Activated T-cell treated with anti-CD3 and anti-CD28 coated beads, Interleukin-2, amount 50 U/mL, for 4 hours (primary cell): ENCODE measurements at regions not wholly inside any gene's neighbourhood (a gene's known extent, or its start where the extent isn't known, plus 50 kb on each side); places are given as distances from the start of the nearest gene placed in this dataset.

Experiments used
- ATAC-seq, 2 donors: fragments of 200-7000 bp; cut with Tn5 transposase; one replicate each; pipeline ENCODE4 v1.10.0; 2021
- DNase-seq: peaks from one replicate; pipeline ENCODE4 v3.0.0-alpha.2; 2020
- H3K27me3 Mint-ChIP-seq: one replicate; pipeline ENCODE4 v1.8.0; 2021; ENCODE audit warnings: low read depth, mixed read lengths
- H3K36me3 Mint-ChIP-seq: one replicate; pipeline ENCODE4 v1.8.0; 2022; ENCODE audit warnings: mixed read lengths; ENCODE audit not compliant: insufficient read depth
- H3K4me1 Mint-ChIP-seq: one replicate; pipeline ENCODE4 v1.8.0; 2021; ENCODE audit warnings: low read depth, mixed read lengths
- H3K4me3 Mint-ChIP-seq: one replicate; pipeline ENCODE4 v1.8.0; 2021; ENCODE audit warnings: mild to moderate bottlenecking, moderate library complexity, mixed read lengths
- H3K9me3 Mint-ChIP-seq: one replicate; pipeline ENCODE4 v1.8.0; 2021; ENCODE audit warnings: mixed read lengths

DNA sequence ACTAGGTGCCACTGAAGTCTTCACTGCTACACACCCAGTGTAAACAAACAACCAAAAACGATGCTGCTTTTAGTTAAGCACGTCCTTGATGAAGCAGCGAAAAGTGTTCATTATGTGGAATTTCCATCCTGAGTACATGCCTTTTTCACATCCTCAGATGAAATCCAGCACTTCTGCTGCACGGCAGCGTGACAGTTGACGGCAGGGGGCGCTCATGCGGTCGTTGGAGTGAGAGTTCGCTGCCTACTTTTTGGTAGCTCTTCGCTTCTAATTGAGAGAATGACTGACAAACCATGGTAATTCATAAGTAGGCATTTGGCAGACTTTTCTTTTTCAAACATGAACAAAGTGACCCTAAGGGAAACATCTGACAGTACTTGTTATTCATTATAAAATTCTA lies 1124.9 kb downstream of the EFNB2 start:
- Mint-ChIP-seq H3K4me1 (no peaks in the 10 kb centered on the region), H3K36me3 (no peaks in the 10 kb centered on the region), H3K27me3 (no peaks in the 10 kb centered on the region), H3K4me3 (no peak overlapping the region), H3K9me3 (no peaks in the 10 kb centered on the region)
- DNase-seq (peak; percentile 7), ATAC-seq (no peak)

DNA sequence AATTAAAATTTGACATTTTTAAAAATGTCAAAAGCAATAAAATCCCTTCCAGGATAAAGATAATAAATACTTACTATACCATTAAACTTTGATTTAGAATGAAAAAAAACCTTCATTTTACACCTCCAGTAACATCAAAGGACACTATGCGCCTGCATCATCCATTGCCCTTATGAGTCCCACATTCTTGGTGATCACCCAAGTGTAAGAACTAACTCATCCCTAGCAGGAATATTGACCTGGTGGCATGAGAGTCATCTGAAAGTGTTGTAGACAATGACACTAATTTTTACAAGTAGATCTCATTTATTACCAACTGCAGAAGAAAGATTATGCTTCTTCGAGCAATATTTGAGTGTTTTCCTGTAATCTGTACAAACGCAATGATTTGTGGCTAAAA lies 1128.9 kb downstream of the EFNB2 start:
- Mint-ChIP-seq H3K36me3 (no peaks in the 10 kb centered on the region), H3K9me3 (no peaks in the 10 kb centered on the region), H3K4me1 (no peaks in the 10 kb centered on the region), H3K4me3 (no peak overlapping the region), H3K27me3 (no peaks in the 10 kb centered on the region)
- ATAC-seq: no peak
- DNase-seq: no peak

DNA sequence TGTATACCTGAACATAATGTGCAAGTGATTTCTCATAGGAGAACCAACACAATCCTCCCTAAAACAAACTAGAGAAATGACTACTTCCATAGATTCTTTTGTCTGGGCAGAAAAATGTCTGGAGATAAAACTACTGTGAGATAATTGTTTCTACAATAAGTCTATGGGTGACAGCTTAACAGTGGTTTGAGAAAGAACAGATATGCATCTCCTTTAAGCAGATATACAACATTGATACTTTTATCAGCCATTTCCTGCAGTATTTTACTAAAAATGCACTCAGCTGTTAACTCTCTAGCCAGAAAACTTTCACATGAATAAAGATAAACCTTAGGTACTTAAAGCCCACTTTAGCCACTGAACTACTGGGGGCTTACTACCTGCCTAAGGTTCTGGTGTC lies 1132.4 kb downstream of the EFNB2 start:
- Mint-ChIP-seq H3K4me3 (no peak overlapping the region), H3K4me1 (no peaks in the 10 kb centered on the region), H3K36me3 (no peaks in the 10 kb centered on the region), H3K9me3 (no peaks in the 10 kb centered on the region), H3K27me3 (no peaks in the 10 kb centered on the region)
- no peak for DNase-seq
- no peak for ATAC-seq

DNA sequence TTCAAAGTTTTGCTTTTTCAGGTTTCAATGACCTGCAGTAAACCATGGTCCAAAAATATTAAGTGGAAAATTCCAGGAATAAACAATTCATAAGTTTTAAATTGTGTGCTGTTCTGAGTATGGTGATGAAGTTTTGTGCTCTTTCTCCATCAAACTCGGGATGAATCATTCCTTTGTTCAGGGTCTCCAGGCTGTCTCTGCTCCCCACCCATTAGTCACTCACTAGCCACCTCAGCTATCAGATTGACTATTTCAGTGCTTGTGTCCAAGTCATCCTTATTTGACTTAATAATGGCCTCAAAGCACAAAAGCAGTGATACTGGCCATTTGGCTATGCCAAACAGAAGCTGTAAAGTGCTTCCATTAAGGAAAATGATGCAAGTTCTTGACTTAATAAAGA lies 1140.4 kb downstream of the EFNB2 start:
- Mint-ChIP-seq H3K4me1 (no peaks in the 10 kb centered on the region), H3K36me3 (no peaks in the 10 kb centered on the region), H3K27me3 (no peaks in the 10 kb centered on the region), H3K9me3 (no peaks in the 10 kb centered on the region), H3K4me3 (no peak overlapping the region)
- ATAC-seq (no peak), DNase-seq (no peak)

DNA sequence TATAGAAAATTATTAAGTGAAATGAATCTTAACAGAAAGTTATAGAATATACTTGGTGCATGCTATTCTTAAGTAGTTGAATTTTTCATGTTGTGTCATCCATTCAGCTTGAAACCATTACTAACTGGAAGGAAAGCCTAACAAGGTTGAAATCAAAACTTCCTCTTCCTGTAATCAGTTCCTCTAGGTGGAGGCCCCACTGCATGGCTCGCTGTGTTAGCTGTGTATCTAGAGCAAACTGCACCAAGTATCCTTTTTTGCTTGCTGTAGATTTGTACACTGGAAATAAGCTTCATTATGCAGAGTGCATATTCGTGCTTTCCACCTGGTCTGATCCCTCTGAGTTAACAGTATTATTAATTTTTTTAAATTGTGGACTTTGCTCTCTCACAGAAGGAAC lies 1146.1 kb downstream of the EFNB2 start:
- Mint-ChIP-seq H3K4me1 (no peaks in the 10 kb centered on the region), H3K27me3 (no peaks in the 10 kb centered on the region), H3K4me3 (no peak overlapping the region), H3K36me3 (no peaks in the 10 kb centered on the region), H3K9me3 (no peaks in the 10 kb centered on the region)
- no peak for DNase-seq
- no peak for ATAC-seq

DNA sequence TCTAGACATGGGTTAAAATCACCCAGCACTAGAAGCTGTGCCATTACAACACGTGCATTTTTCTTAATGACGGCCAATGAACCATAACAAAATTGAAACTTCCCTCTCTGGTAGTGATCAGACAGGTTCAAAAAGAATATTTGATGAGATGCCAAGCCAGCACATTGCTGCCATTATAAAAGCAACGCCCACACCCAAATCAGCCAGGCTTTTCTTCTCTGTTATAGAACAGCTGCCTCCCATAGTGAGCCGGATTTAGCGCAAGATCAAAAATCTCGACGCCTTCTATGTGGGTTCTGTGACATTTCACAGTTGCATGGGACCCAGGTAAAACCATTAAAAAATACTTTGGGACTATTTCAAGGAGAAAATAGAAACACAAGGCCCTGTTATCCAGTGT lies 1158.0 kb downstream of the EFNB2 start:
- H3K36me3 Mint-ChIP-seq: no peaks in the 10 kb centered on the region
- peaks cover 4% of the 10 kb centered on the region for H3K9me3 Mint-ChIP-seq
- H3K27me3 Mint-ChIP-seq: no peaks in the 10 kb centered on the region
- ATAC-seq (no peak), DNase-seq (no peak)
- H3K4me3 Mint-ChIP-seq: no peak overlapping the region
- H3K4me1 Mint-ChIP-seq: no peaks in the 10 kb centered on the region

DNA sequence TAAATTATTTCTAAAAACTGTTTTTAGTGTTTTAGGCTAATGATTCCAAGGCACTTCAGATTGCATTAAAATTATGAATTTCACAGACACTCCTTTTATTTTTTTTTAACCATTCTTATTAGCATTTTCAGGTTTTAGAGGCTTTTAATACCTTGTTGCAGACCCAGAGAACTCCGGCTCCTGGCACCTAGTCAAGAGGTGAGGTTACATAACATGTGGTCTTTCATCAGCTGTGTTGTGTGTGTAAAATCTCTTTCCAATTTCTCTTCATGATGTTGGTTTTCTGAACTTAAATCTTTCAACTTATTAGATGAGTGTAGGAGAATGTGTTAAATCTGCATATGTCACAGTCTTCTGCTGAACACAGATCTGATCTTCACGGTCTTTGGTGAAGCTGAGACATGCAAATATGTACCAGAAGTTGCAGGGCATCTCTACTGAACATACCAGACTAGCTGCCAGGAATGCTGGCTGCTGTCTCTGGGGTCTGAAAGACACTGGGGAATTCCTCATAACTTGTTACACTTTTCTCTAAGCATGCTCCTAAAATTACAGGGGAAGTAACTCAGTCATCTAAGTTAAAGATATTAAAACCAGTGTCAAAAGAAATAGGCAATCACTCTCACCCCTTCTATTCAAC lies 1165.3 kb downstream of the EFNB2 start:
- Mint-ChIP-seq H3K27me3 (no peaks in the 10 kb centered on the region), H3K36me3 (no peaks in the 10 kb centered on the region), H3K4me3 (no peak overlapping the region), H3K4me1 (no peaks in the 10 kb centered on the region), H3K9me3 (peaks cover 6% of the 10 kb centered on the region)
- no peak for ATAC-seq
- no peak for DNase-seq

DNA sequence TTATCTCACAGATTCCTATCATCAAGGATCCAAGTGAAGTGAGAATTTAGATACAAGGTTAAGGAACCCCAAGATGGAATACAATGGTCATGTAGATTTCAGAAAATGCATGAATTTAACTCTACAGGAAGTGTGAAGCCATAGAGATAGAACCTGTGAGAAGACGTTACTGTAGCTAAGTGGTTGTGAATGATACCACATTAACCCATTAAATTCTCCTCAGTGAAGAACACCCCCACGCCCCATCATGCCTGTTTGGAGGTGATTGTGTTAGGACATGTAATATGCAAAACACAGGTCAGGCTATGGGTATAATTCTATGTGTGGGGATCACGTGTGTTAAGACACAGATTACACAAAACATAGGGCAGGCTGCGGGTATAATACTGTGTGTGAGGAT lies 1166.7 kb downstream of the EFNB2 start:
- no peaks in the 10 kb centered on the region for H3K4me1 Mint-ChIP-seq
- H3K9me3 Mint-ChIP-seq: peaks cover 6% of the 10 kb centered on the region
- H3K4me3 Mint-ChIP-seq: no peak overlapping the region
- ATAC-seq (no peak), DNase-seq (no peak)
- peaks cover 3% of the 10 kb centered on the region for H3K27me3 Mint-ChIP-seq
- no peaks in the 10 kb centered on the region for H3K36me3 Mint-ChIP-seq

DNA sequence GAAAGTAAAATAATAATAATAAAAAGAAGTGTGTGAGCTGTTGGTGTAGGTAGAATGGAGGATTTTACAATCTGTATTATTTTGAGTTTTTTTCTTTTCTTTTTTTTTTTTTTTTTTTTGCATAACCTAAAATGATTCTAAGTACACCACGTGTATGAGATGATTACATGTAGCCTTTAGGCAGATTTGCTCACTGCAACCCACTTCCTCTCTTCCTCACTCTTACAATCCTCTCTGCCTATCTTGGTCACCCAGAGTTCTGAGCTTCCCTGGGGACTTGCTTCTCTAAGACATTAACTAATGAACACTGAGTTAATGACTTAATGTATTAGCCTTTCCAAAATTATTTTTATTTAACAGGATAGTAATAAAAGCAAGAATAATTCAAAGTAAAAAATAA lies 1169.6 kb downstream of the EFNB2 start:
- Mint-ChIP-seq H3K27me3 (peaks cover 3% of the 10 kb centered on the region), H3K36me3 (no peaks in the 10 kb centered on the region), H3K9me3 (no peaks in the 10 kb centered on the region), H3K4me1 (no peaks in the 10 kb centered on the region), H3K4me3 (no peak overlapping the region)
- ATAC-seq (no peak), DNase-seq (no peak)

DNA sequence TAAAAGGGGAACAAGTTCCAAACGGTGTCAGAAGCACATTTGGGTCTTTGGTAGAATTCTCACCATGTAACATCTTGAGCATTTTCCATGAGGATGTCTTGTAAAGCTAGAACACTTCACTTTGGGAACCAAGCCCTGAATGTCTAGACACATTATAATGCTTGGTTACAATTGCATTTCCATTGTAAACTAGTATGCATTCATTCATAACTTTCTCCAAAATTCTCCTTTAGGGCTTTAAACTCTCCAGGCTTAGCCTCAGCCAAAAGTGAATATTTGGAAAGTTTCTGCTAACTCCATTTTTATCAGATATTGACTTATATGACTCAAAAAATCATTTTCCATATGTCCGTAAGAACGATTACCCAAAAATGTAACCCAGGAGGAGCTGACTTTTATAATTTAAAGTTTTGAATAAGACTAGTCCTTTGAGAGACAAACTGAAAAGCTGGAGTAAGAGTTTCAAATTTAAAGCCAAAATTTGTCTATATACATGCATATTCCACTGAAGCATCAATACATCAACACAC lies 1170.4 kb downstream of the EFNB2 start:
- no peak for ATAC-seq
- Mint-ChIP-seq H3K27me3 (peaks cover 3% of the 10 kb centered on the region), H3K4me1 (no peaks in the 10 kb centered on the region), H3K36me3 (no peaks in the 10 kb centered on the region), H3K9me3 (no peaks in the 10 kb centered on the region), H3K4me3 (no peak overlapping the region)
- no peak for DNase-seq

DNA sequence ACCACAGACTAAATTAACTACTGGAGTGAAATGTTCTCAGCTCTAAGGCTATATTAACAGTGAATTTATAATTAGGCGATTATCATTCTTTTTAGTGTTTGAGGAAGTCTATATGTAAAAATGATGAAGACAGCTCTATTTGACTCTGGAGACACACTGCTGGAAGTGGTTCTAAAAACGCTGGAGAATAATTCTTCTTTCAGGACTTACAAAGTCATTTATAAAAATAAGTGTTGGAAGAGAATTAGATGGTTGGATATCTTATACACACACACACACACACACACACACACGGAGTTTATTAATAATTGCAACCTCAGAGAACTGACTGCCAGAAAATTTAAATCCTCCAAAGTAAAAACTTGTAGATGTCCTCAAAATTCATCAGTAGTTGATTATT lies 1171.3 kb downstream of the EFNB2 start:
- H3K36me3 Mint-ChIP-seq: no peaks in the 10 kb centered on the region
- H3K4me3 Mint-ChIP-seq: no peak overlapping the region
- no peaks in the 10 kb centered on the region for H3K9me3 Mint-ChIP-seq
- H3K27me3 Mint-ChIP-seq: peaks cover 3% of the 10 kb centered on the region
- H3K4me1 Mint-ChIP-seq: no peaks in the 10 kb centered on the region
- DNase-seq (no peak), ATAC-seq (no peak)

DNA sequence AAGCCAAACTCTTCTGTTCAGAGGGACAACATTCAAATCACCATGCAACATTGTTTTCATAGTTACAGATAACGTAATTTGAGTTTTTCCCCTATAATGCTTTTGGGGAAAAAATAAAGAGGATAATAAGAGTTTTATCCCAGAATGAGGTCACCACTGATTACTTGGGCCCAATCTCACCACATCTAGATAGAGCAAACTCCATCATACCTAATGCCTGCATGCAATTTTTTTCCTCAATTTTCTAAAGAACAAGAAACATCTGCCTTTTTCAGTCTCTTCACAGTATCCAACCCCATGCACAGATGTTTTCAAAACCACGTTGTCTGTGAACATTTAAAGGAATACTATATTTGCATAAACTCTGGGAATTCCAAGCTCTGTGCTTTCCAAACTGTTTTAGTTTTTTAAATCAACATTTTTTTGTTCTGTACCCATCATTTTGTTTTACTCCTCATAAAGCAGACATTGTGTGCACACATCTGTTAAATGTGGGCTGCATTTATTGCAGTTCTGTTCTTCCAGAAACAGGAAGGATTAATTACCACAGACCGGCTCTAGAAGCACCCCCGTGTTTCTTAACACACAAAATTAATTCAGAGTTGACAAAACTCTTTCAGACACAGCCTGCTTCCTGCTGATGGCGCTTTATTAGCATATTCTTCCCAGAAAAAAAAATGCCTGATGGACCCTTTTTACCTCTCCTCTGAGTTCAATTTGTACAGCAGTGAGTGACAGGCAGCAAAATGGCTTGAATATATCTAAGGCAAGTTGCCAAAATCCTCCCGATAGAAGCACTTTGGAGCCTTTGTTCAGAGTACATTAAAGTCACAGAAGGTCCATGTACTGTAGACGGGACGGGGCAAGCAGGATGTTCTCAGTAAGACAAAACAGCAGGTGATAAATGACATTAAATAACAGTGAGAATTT lies 1171.9 kb downstream of the EFNB2 start:
- Mint-ChIP-seq H3K9me3 (no peaks in the 10 kb centered on the region), H3K36me3 (no peaks in the 10 kb centered on the region), H3K4me1 (no peaks in the 10 kb centered on the region), H3K4me3 (no peak overlapping the region), H3K27me3 (peaks cover 3% of the 10 kb centered on the region)
- ATAC-seq (no peak), DNase-seq (no peak)

DNA sequence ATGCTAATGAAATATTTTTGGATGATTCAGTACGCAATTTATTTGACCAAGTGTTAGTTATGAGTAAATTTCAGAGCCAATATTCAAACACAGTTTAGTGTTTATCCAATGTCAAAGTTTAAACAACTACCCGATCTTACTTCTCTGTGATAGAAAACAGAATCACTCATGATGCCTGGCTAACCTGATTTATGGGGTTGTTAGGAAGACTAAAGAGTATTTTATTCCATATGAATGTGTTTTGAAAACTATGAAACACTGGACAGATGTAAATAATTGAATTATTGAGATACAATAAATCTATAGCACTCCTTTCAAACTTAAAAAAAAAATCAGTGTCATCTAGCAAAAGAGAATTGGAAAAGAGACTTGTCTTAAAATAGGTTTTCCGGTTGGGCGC lies 1181.8 kb downstream of the EFNB2 start:
- H3K36me3 Mint-ChIP-seq: no peaks in the 10 kb centered on the region
- H3K27me3 Mint-ChIP-seq: no peaks in the 10 kb centered on the region
- H3K4me1 Mint-ChIP-seq: no peaks in the 10 kb centered on the region
- no peak for DNase-seq
- H3K9me3 Mint-ChIP-seq: peaks cover 5% of the 10 kb centered on the region
- no peak for ATAC-seq
- H3K4me3 Mint-ChIP-seq: no peak overlapping the region

DNA sequence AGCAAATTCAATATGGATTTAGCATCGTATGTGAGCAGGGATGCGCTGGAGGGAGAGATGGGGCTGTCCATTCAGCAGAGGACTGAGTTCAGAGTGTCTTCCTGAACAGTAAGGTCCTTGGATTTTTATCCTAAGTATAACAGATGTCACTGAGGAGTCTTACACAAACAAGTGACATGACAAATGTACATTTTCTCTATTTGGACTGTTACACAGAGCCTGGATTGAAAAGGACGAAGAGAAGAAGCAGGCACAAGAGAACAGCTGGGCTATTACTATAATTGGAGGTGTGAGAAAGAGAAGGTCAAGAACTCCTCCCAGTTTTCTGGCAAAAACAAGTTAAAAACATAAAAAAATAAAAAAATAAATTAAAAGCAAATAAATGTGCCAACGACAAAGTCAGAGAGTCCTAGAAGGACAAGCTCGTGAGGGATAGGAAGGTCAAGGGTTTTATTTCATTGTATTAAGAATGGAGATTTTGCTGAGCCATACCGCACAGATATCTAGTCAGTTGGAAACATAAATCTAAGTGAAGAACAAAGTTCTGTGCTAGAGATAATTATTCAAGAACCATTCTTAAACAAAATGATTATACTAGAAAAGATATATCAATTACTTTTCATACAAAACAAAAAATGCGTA lies 1186.3 kb downstream of the EFNB2 start:
- DNase-seq (no peak), ATAC-seq (no peak)
- Mint-ChIP-seq H3K4me3 (no peak overlapping the region), H3K9me3 (peaks cover 2% of the 10 kb centered on the region), H3K36me3 (no peaks in the 10 kb centered on the region), H3K4me1 (no peaks in the 10 kb centered on the region), H3K27me3 (no peaks in the 10 kb centered on the region)
